ENCODE measurements at regions not wholly inside any gene's neighbourhood (a gene's known extent, or its start where the extent isn't known, plus 50 kb on each side); places are given as distances from the start of the nearest gene placed in this dataset.

- no peaks in the 10 kb centered on the region for H3K79me2 ChIP-seq (ENCODE audit: insufficient read depth, low read length)
- 100% methylated on average over 1 of the region's 2 CpGs for WGBS (ENCODE audit: insufficient coverage)
- peaks cover 8 to 30% of the 10 kb centered on the region in 2 donors for H3K9me3 ChIP-seq (replicated peaks in 1 of 2; ENCODE audit: control insufficient read depth in 1 of 2, insufficient read depth in 1 of 2, low read length in 2 of 2)
These were observed 503.6 kb upstream of the ZFP42 start for GRCh38 chr4:187491959-187492358.

DNA sequence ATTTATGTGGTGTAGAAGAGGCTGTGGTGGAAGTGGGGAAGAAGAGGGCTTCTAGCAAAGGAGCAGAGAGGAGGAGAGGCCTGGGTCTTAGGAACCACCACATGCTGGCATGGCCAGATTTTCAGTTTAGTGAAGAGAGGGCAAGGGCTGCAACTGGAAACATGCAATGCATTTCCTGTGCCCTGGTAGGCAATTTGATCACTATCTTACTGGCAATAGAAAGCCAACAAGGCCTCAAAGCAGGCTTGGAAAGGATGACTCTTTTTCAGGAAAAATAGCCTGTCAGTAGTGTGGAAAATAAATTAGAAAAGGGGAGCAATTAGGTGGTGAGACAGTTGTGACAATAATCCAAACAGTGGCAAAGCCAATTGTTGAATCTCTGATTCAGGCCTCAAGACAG lies 501.9 kb upstream of the ZFP42 start:
- peaks cover 4 to 25% of the 10 kb centered on the region in 2 donors for H3K9me3 ChIP-seq (replicated peaks in 1 of 2; ENCODE audit: control insufficient read depth in 1 of 2, insufficient read depth in 1 of 2, low read length in 2 of 2)
- no peak overlapping the region for H3K4me3 Mint-ChIP-seq
- no peak overlapping the region for H3K4me3 ChIP-seq (replicated peaks in 1 of 3; ENCODE audit: low read depth in 2 of 3, low read length in 3 of 3)
- no peak for TF ChIP-seq CTCF (IDR thresholded peaks at IDR 0.05)
- H3K9me3 Mint-ChIP-seq, result peaks cover 6 to 30% (median 14%) of the 10 kb centered on the region in 7 donors
- H3K36me3 ChIP-seq (replicated peaks in 1 of 2; ENCODE audit: control insufficient read depth in 1 of 2, insufficient read depth in 2 of 2, low read length in 2 of 2), result no peaks in the 10 kb centered on the region
- no peak overlapping the region for H3K27ac Mint-ChIP-seq
- no peaks in the 10 kb centered on the region for H3K27me3 ChIP-seq (ENCODE audit: control insufficient read depth in 2 of 2, insufficient read depth in 2 of 2, low read length in 2 of 2)
- no peaks in the 10 kb centered on the region for H3K79me2 ChIP-seq (ENCODE audit: insufficient read depth, low read length)
- DNase-seq, result no peak
- no peak overlapping the region for H3K9ac ChIP-seq (ENCODE audit: insufficient read depth, low read length, poor library complexity, severe bottlenecking)
- H3K27ac ChIP-seq (ENCODE audit: low read depth in 1 of 2, low read length in 2 of 2), result no peak overlapping the region
- H3K27me3 Mint-ChIP-seq (ENCODE audit: low read depth in 3 of 3), result peaks cover 0 to 1% (median 0%) of the 10 kb centered on the region in 3 donors
- H3K36me3 Mint-ChIP-seq, result no peaks in the 10 kb centered on the region
- intact Hi-C loops (cut with micrococcal nuclease), result no loop called here
- H3K4me1 ChIP-seq (ENCODE audit: control insufficient read depth in 1 of 2, insufficient read depth in 2 of 2, low read length in 2 of 2), result no peaks in the 10 kb centered on the region
- H2AFZ ChIP-seq (ENCODE audit: insufficient read depth, low read depth, low read length, poor library complexity, severe bottlenecking), result no peak overlapping the region
- H4K20me1 ChIP-seq (ENCODE audit: insufficient read depth, low read length), result no peaks in the 10 kb centered on the region
- H3K4me2 ChIP-seq (replicated peaks; ENCODE audit: extremely low read depth, low read length, poor library complexity, severe bottlenecking), result no peak overlapping the region
- no peaks in the 10 kb centered on the region for H3K4me1 Mint-ChIP-seq

More at GRCh38 chr4:187491959-187492358, 503.6 kb upstream of the ZFP42 start:
- no peak for TF ChIP-seq CTCF (IDR thresholded peaks at IDR 0.05)
- Histone ChIP-seq H3K4me1 (ENCODE audit: control insufficient read depth in 1 of 2, insufficient read depth in 2 of 2, low read length in 2 of 2) (no peaks in the 10 kb centered on the region), H4K20me1 (ENCODE audit: insufficient read depth, low read length) (no peaks in the 10 kb centered on the region), H2AFZ (ENCODE audit: insufficient read depth, low read depth, low read length, poor library complexity, severe bottlenecking) (no peak overlapping the region), H3K4me3 (replicated peaks in 1 of 3; ENCODE audit: low read depth in 2 of 3, low read length in 3 of 3) (no peak overlapping the region), H3K4me2 (replicated peaks; ENCODE audit: extremely low read depth, low read length, poor library complexity, severe bottlenecking) (no peak overlapping the region), H3K27me3 (ENCODE audit: control insufficient read depth in 2 of 2, insufficient read depth in 2 of 2, low read length in 2 of 2) (no peaks in the 10 kb centered on the region), H3K36me3 (replicated peaks in 1 of 2; ENCODE audit: control insufficient read depth in 1 of 2, insufficient read depth in 2 of 2, low read length in 2 of 2) (no peaks in the 10 kb centered on the region), H3K27ac (ENCODE audit: low read depth in 1 of 2, low read length in 2 of 2) (no peak overlapping the region), H3K9ac (ENCODE audit: insufficient read depth, low read length, poor library complexity, severe bottlenecking) (no peak overlapping the region)
- Mint-ChIP-seq H3K27ac (no peak overlapping the region), H3K9me3 (peaks cover 8 to 39% (median 15%) of the 10 kb centered on the region in 7 donors), H3K36me3 (no peaks in the 10 kb centered on the region), H3K4me3 (no peak overlapping the region), H3K4me1 (no peaks in the 10 kb centered on the region), H3K27me3 (ENCODE audit: low read depth in 3 of 3) (no peaks in the 10 kb centered on the region)
- intact Hi-C loops (cut with micrococcal nuclease), result no loop called here
- no peak for DNase-seq
